ENCODE measurements at regions not wholly inside any gene's neighbourhood (a gene's known extent, or its start where the extent isn't known, plus 50 kb on each side); places are given as distances from the start of the nearest gene placed in this dataset.
A peak's percentile ranks its signal among the peaks of the same experiment; 100 is the strongest.
"Not testable (repeated sequence)": the region's sequence is repeated elsewhere in the genome, so short reads cannot be mapped to it uniquely, and the experiment has no call there.

DNA sequence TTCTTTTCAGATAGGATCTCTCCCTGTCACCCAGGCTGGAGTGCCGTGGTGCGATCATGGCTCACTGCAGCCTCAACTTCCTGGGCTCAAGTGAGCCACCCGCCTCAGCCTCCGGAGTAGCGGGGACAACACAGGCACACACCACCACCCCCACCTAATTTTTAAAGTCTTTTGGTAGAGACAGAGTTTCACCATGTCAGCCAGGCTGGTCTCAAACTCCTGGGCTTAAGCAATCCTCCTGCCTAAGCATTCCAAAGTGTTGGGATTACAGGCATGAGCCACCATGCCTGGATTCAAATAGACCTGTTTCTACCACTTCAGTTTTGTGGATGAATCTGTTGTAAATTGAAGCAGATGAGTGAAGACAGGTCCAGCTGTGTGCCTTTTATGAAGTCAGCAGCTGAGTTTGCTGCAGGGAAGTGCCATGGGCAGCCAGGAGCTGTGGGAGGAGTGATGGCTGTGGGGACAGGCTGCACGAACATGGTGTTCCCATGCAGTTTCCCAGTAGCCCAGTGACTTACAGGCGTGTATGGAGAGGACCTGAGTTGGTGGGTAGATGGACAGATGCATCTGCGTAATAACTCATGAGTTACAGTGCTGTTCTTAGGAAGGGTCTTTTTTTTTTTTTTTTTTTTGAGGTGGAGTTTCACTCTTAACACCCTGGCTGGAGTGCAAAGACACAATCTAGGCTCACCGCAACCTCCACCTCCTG, 4476.4 kb upstream of the OR11H1 start:
- H3K4me1 ChIP-seq; H3K36me3 ChIP-seq; intact Hi-C loops (cut with DNase I; ENCODE audit: low total_unique reads); H3K27ac ChIP-seq; H3K27me3 ChIP-seq (replicated peaks in 1 of 7); H3K4me3 ChIP-seq: not testable (repeated sequence)
- DNase-seq: peak; percentile 76
- WGBS, 5 donors: 60 to 66% (median 61%) methylated on average over 7 to 9 of the region's 9 CpGs
- H3K9me3 ChIP-seq: peaks cover 7 to 83% (median 73%) of the 10 kb centered on the region in 8 donors

DNA sequence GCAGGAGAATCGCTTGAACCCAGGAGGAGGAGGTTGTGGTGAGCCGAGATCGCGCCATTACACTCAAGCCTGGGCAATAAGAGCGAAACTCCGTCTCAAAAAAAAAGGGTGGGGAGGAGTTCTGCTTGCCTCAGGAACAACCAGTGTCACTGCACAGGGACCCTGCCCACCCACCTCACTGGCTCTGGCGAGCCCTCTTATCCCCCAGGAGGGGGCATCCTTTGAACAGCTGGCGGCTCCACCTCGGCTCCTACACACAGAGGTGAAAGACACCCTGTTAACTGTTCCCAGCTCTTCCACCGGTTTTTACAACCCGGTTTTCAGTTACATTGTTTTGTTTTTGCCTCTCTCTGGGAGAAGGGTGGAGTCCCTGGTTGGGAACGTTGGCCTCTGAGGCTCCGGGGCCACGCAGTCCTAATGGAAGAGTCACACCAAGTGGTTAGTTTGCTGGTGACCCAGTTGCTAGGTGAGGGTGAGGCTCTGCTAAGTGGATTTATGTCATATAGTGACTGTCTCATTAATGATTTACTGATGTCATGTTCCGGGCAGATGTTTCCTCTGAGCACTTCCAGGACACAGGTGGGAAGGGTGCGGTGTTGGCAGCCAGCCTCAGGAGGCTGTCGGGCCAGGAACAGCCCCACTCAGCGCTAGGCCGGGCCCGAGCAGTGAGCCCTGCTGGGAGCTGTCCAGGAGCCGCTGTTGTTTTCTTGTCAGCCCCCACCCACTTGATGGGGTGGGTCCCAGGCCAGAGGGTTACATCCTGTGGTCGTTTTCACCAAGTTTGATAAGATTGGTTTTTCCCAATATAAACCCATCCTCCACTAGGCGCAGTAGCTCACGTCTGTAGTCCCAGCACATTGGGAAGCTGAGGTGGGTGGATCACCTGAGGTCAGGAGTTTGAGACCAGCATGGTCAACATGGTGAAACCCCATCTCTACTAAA, 4474.3 kb upstream of the OR11H1 start:
- H3K36me3 ChIP-seq; H3K4me1 ChIP-seq; H3K27ac ChIP-seq; H3K27me3 ChIP-seq (replicated peaks in 1 of 7); H3K4me3 ChIP-seq; intact Hi-C loops (cut with DNase I; ENCODE audit: low total_unique reads): not testable (repeated sequence)
- peak; percentile 76 for DNase-seq
- peaks cover 9 to 87% (median 77%) of the 10 kb centered on the region in 8 donors for H3K9me3 ChIP-seq
- WGBS, 5 donors: 64 to 72% (median 66%) methylated on average over 24 of the region's 24 CpGs

DNA sequence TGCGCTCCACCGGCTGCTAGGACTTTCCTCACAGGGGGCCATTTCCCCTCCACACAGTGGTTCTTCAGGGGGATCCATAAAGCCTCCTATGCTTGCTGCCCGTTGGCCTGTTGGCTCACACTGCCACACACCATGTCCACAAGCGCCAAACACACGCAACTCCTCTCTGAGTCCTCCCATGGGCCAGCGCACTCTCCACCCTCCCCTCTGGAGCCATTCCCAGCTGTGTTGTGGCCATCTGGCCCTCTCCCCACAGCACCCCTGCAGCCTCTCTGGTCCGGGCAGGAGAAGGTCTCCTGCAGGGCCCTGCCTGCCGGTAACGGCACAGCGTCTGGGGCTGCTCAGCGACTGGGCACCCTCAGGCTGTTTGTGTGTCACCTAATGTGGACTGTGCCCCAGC, 4473.3 kb upstream of the OR11H1 start:
- H3K4me3 ChIP-seq; H3K4me1 ChIP-seq; intact Hi-C loops (cut with DNase I; ENCODE audit: low total_unique reads); H3K27ac ChIP-seq; H3K27me3 ChIP-seq (replicated peaks in 1 of 7); H3K36me3 ChIP-seq: not testable (repeated sequence)
- peak; percentile 83 for DNase-seq
- 63 to 77% (median 73%) methylated on average over 11 of the region's 11 CpGs for WGBS, 5 donors
- H3K9me3 ChIP-seq: peaks cover 9 to 84% (median 78%) of the 10 kb centered on the region in 8 donors

DNA sequence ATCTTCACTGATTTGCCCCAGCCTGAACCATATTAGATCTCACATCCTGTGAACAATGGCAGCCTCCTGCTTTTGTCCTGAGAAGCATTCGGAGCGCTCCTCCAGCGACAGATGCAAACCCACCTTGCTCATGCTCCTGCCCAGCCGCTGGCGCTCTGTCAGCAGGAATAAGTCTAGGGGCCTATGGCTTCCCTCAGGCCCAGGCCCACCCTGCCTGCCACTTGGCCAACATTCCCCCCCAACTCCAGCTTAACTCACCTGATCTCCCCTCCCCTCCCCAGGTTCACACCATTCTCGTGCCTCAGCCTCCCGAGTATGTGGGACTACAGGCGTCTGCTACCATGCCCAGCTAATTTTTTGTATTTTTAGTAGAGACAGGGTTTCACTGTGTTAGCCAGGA, 4472.8 kb upstream of the OR11H1 start:
- H3K4me3 ChIP-seq; H3K4me1 ChIP-seq; H3K27ac ChIP-seq; H3K36me3 ChIP-seq; intact Hi-C loops (cut with DNase I; ENCODE audit: low total_unique reads); H3K27me3 ChIP-seq (replicated peaks in 1 of 7): not testable (repeated sequence)
- H3K9me3 ChIP-seq: peaks cover 9 to 85% (median 80%) of the 10 kb centered on the region in 8 donors
- whole genome bisulfite sequencing, 5 donors: 81 to 88% (median 83%) methylated on average over 8 of the region's 8 CpGs
- DNase-seq: peak; percentile 82

DNA sequence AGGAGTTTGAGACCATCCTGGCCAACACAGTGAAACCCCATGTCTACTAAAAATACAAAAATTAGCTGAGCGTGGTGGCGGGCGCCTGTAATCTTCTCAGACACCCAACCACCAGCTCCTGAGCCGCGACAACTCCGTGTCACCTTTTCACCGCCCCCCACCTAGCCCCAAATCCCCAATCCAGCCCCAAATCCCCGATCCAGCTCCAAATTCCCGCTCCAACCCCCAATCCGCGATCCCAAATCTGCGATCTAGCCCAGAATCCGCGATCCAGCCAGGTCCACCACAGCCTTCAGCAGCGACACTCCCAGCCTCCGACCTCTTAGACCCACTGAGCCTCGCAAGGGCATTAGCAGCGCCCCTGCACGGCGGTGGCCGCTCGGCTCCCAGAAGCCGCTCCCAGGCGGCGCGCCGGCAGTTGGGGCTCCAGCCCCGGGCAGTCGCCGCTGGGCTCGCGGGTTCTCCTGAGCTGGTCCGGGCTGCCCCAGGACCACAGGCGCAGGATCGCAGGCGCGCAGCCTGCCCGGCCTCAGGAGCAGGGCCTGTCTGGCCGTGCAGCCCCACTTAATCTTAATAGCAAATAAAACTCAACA, 4469.9 kb upstream of the OR11H1 start:
- intact Hi-C loops (cut with DNase I; ENCODE audit: low total_unique reads); H3K4me3 ChIP-seq; H3K27me3 ChIP-seq (replicated peaks in 1 of 7); H3K4me1 ChIP-seq; H3K36me3 ChIP-seq; H3K27ac ChIP-seq: not testable (repeated sequence)
- peaks cover 9 to 89% (median 83%) of the 10 kb centered on the region in 8 donors for H3K9me3 ChIP-seq
- DNase-seq: peak; percentile 71
- 76 to 83% (median 78%) methylated on average over 24 to 39 of the region's 39 CpGs for WGBS, 5 donors

DNA sequence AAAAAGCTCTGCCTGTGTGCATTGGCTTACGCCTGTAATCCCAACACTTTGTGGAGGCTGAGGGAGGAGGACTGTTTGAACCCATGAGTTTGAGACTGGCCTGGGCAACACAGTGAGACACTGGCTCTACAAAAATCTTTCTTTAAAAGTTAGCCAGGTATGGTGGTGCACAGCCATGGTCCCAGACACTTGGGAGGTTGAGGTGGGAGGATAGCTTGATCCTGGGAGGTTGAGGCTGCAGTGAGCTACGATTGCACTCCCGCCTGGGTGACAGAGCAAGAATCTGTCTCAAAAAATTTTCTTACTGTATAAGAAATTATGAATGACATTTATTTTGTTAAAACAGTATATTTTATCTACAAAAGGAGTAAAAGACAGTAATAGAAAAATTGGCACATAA, 4468.9 kb upstream of the OR11H1 start:
- H3K27me3 ChIP-seq (replicated peaks in 1 of 7); H3K4me1 ChIP-seq; H3K4me3 ChIP-seq; H3K27ac ChIP-seq; H3K36me3 ChIP-seq; intact Hi-C loops (cut with DNase I; ENCODE audit: low total_unique reads): not testable (repeated sequence)
- 81 to 91% (median 85%) methylated on average over 3 of the region's 3 CpGs for WGBS, 5 donors
- peak; percentile 51 for DNase-seq
- peaks cover 8 to 88% (median 79%) of the 10 kb centered on the region in 8 donors for H3K9me3 ChIP-seq

DNA sequence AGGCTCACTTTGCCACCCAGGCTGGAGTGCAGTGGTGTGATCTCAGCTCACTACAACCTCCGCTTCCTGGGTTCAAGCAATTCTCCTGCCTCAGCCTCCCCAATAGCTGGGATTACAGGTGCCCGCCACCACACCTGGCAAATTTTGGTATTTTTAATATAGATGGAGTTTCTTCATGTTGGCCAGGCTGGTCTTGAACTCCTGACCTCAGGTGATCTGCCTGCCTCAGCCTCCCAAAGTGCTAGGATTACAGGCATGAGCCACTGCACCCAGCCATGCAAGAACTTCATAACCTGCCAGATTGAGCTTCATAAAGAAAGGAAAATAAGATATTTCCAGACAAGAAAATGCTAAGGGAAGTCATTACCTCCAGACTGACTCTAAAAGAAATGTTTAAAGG, 4467.2 kb upstream of the OR11H1 start:
- H3K9me3 ChIP-seq: peaks cover 4 to 85% (median 76%) of the 10 kb centered on the region in 8 donors
- H3K4me1 ChIP-seq; intact Hi-C loops (cut with DNase I; ENCODE audit: low total_unique reads); DNase-seq; H3K27ac ChIP-seq; H3K27me3 ChIP-seq (replicated peaks in 1 of 7); H3K4me3 ChIP-seq; H3K36me3 ChIP-seq: not testable (repeated sequence)
- WGBS, 5 donors: 63 to 76% (median 64%) methylated on average over 2 of the region's 2 CpGs

DNA sequence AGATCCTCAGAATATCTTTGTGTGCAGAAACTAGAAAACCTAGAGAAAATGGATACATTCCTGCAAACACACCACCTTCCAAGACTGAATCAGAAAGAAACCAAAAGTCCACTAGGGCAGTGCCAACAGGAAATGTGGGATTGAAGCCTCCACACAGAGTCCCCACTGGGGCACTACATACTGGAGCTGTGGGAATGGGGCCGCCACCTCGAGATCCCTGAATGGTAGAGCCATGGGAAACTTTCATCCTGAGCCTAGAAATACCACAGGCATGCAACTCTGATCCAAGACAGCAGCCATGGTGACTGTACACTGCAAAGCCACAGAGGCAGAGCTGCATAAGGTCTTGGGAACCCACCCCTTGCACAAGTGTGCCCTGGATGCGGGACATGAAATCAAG, 4465.5 kb upstream of the OR11H1 start:
- WGBS, 5 donors: 44 to 59% (median 51%) methylated on average over 2 to 3 of the region's 3 CpGs

DNA sequence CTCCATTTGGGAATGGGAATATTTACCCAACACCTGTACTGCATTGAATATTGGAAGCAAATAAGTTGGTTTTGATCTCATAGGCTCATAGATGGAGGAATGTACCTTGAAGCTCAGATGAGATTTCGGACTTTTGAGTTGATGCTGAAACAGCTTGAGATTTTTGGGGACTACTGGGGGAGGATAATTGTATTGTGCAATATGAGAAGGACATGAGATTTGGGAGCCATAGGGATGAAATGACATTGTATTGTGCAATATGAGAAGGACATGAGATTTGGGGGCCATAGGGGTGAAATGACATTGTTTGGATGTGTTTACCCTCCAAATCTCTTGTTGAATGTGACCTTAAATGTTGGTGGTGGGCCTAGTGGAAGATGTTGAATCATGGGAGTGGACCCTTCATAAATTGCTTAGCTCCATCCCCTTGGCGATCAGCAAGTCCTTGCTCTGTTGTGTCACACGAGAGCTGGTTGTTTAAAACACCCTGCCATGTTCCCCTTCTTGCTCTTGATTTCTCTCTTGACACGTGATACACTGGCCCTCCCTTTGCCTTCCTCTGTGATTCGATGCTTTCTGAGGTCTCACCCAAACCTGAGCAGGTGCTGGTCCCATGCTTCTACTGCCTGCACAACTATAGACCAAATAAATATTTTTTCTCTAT, 4464.8 kb upstream of the OR11H1 start:
- WGBS, 5 donors: 34 to 44% (median 41%) methylated on average over 5 of the region's 5 CpGs

More for the DNA sequence above, 4465.5 kb upstream of the OR11H1 start:
- peaks cover 2 to 85% (median 75%) of the 10 kb centered on the region in 8 donors for H3K9me3 ChIP-seq
- H3K4me3 ChIP-seq; intact Hi-C loops (cut with DNase I; ENCODE audit: low total_unique reads); H3K36me3 ChIP-seq; H3K4me1 ChIP-seq; H3K27ac ChIP-seq; H3K27me3 ChIP-seq (replicated peaks in 1 of 7): not testable (repeated sequence)
- peak; percentile 80 for DNase-seq

DNA sequence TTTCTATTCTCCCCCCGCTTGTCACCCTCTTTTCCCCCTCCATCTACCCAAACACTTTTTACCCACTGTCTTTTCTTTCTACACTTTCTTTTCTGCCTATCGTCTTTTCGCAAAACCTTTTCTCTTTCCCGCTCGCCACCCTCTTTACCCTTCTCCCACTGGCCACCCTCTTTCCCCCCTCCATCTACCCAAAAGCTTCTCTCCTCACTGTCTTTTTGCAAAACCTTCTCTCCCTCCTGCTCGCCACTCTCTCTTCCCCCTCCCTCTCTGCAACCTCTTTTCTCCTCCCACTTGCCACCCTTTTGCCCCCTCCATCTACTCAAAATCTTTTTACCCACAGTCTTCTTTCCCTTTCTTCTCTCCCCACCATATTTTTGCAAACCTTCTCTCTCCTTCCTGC, 4462.8 kb upstream of the OR11H1 start:
- H3K4me1 ChIP-seq; H3K27me3 ChIP-seq (replicated peaks in 1 of 7); intact Hi-C loops (cut with DNase I; ENCODE audit: low total_unique reads); H3K4me3 ChIP-seq; H3K36me3 ChIP-seq; H3K27ac ChIP-seq: not testable (repeated sequence)
- H3K9me3 ChIP-seq: peaks cover 2 to 77% (median 66%) of the 10 kb centered on the region in 8 donors
- WGBS, 5 donors: 71 to 78% (median 74%) methylated on average over 6 of the region's 6 CpGs
- peak; percentile 59 for DNase-seq

More for the DNA sequence above, 4464.8 kb upstream of the OR11H1 start:
- H3K36me3 ChIP-seq; H3K27ac ChIP-seq; H3K4me3 ChIP-seq; H3K27me3 ChIP-seq (replicated peaks in 1 of 7); H3K4me1 ChIP-seq; intact Hi-C loops (cut with DNase I; ENCODE audit: low total_unique reads): not testable (repeated sequence)
- peaks cover 2 to 85% (median 75%) of the 10 kb centered on the region in 8 donors for H3K9me3 ChIP-seq
- peak; percentile 47 for DNase-seq

All from spleen (tissue), 11 donors.